Stimulated activated CD8-positive, alpha-beta memory T cell treated with anti-CD3 and anti-CD28 coated beads, Interleukin-15, amount 100 ng/mL, for 4 hours (primary cell): ENCODE measurements at regions not wholly inside any gene's neighbourhood (a gene's known extent, or its start where the extent isn't known, plus 50 kb on each side); places are given as distances from the start of the nearest gene placed in this dataset.
A peak's percentile ranks its signal among the peaks of the same experiment; 100 is the strongest.
"Not testable (repeated sequence)": the region's sequence is repeated elsewhere in the genome, so short reads cannot be mapped to it uniquely, and the experiment has no call there.

ENCODE experiments used
- DNase-seq, 2 donors: peaks; one replicate each; pipeline ENCODE4 v3.0.0-alpha.2; 2020; ENCODE audit warnings: low read depth in 2 of 2

GRCh38 chr9:117775591-117775990 is 71.4 kb downstream of the TLR4 start:
- no peak for DNase-seq

GRCh38 chr9:117777823-117778222 is 73.6 kb downstream of the TLR4 start:
- no peak for DNase-seq

- no peak for DNase-seq
These were observed 75.6 kb downstream of the TLR4 start for GRCh38 chr9:117779760-117780159.

- DNase-seq: peak in 1 of 2 donors; percentile 11
These were observed 79.0 kb downstream of the TLR4 start for GRCh38 chr9:117782931-117783788.

- no peak for DNase-seq
These were observed 79.6 kb downstream of the TLR4 start for GRCh38 chr9:117783828-117784227.

GRCh38 chr9:117784996-117785395 is 80.8 kb downstream of the TLR4 start:
- DNase-seq: no peak

- no peak for DNase-seq
These were observed 83.5 kb downstream of the TLR4 start for GRCh38 chr9:117787746-117788145.

GRCh38 chr9:117795271-117795670 is 91.1 kb downstream of the TLR4 start:
- no peak for DNase-seq

GRCh38 chr9:117796681-117797080 is 92.5 kb downstream of the TLR4 start:
- no peak for DNase-seq

GRCh38 chr9:117800389-117800788 is 96.2 kb downstream of the TLR4 start:
- DNase-seq: no peak

- DNase-seq: no peak
These were observed 105.5 kb downstream of the TLR4 start for GRCh38 chr9:117809751-117810150.

- DNase-seq: no peak
These were observed 111.1 kb downstream of the TLR4 start for GRCh38 chr9:117815315-117815714.

- no peak for DNase-seq
These were observed 111.7 kb downstream of the TLR4 start for GRCh38 chr9:117815948-117816347.

GRCh38 chr9:117821954-117822353 is 117.8 kb downstream of the TLR4 start:
- no peak for DNase-seq

- no peak for DNase-seq
These were observed 119.4 kb downstream of the TLR4 start for GRCh38 chr9:117823576-117823975.

- no peak for DNase-seq
These were observed 121.6 kb downstream of the TLR4 start for GRCh38 chr9:117825609-117826347.

GRCh38 chr9:117826837-117827236 is 122.6 kb downstream of the TLR4 start:
- no peak for DNase-seq

GRCh38 chr9:117827456-117827855 is 123.3 kb downstream of the TLR4 start:
- DNase-seq: no peak

GRCh38 chr9:117828466-117828865 is 124.3 kb downstream of the TLR4 start:
- no peak for DNase-seq

- DNase-seq: no peak
These were observed 131.6 kb downstream of the TLR4 start for GRCh38 chr9:117835798-117836197.

GRCh38 chr9:117839862-117840261 is 135.7 kb downstream of the TLR4 start:
- DNase-seq: no peak

GRCh38 chr9:117851836-117852461 is 147.7 kb downstream of the TLR4 start:
- DNase-seq: not testable (repeated sequence)

GRCh38 chr9:117858561-117858960 is 154.4 kb downstream of the TLR4 start:
- no peak for DNase-seq
